ENCODE measurements at regions not wholly inside any gene's neighbourhood (a gene's known extent, or its start where the extent isn't known, plus 50 kb on each side); places are given as distances from the start of the nearest gene placed in this dataset.
"Not testable (repeated sequence)": the region's sequence is repeated elsewhere in the genome, so short reads cannot be mapped to it uniquely, and the experiment has no call there.

DNA sequence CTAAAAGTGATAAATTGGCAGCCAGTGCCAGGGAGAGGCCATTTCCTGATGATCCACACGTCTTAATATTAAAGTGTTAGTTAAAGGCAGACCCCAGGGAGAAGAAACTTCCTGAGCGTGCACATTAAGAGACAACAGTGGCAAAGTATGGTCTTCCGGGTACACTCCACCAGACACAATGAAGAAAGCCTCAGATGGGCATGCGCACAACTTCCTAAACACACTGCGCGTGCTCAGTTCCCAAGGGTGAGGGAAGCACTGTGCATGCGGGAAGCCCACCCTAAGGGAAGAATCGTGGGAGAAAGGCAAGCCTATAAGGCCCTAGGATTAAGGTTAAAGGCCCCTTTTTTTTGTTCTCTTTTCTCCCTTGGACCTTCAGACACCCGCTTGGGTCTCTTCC, 140.7 kb upstream of the CDKN3 start:
- Histone ChIP-seq H2AK5ac (ENCODE audit: low read length) (no peak overlapping the region), H3K23ac (ENCODE audit: low read length) (no peak overlapping the region), H4K8ac (ENCODE audit: low read depth, low read length) (no peak overlapping the region), H3K4me2 (ENCODE audit: low read length) (no peak overlapping the region), H3K79me1 (ENCODE audit: low read length) (no peaks in the 10 kb centered on the region), H2BK15ac (replicated peaks; ENCODE audit: low read depth) (no peak overlapping the region), H3K56ac (ENCODE audit: low read length) (no peak overlapping the region), H3K79me2 (ENCODE audit: control insufficient read depth, insufficient read depth, low read length) (no peaks in the 10 kb centered on the region), H3K4me3 (ENCODE audit: low read length) (no peak overlapping the region), H3K36me3 (ENCODE audit: control insufficient read depth, insufficient read depth, low read length) (no peaks in the 10 kb centered on the region), H3K4ac (ENCODE audit: low read depth, low read length) (no peak overlapping the region), H2BK5ac (ENCODE audit: low read length) (no peak overlapping the region), H3K18ac (ENCODE audit: low read length) (peak overlapping the region; percentile 31), H2BK120ac (ENCODE audit: low read depth, low read length) (no peak overlapping the region), H3K27me3 (ENCODE audit: insufficient read depth, low read length, poor library complexity) (no peaks in the 10 kb centered on the region), H3K9ac (ENCODE audit: low read length) (no peak overlapping the region), H4K5ac (ENCODE audit: low read length) (no peak overlapping the region), H3K27ac (ENCODE audit: low read depth, low read length) (no peak overlapping the region), H3K4me1 (ENCODE audit: control insufficient read depth, low read depth, low read length) (peaks cover 5% of the 10 kb centered on the region)
- WGBS (ENCODE audit: extremely low coverage, insufficient coverage, low lambda C conversion rate) = no CpG with 5 or more reads among the region's 9 CpGs
- no peak for DNase-seq

DNA sequence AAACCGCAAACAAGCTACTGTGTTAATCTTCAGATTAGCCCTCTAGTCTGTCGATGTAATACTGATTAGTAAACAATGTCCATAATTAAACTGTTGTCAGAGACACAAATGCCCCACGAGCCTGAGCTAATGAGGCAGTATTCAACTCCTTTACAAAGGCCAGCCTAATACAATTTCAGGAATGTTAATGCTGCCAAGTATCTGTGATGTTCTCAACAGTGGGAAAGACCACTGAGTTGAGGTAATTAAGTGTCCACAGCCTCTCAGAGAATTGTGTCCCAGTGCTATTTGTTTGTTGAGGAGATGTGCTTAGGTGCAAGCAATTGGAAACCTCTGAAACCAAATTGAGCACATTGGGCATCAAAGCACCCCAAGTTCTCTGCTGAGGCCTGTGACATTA, 139.4 kb upstream of the CDKN3 start:
- Histone ChIP-seq H4K5ac (ENCODE audit: low read length) (no peak overlapping the region), H2BK120ac (ENCODE audit: low read depth, low read length) (no peak overlapping the region), H3K79me2 (ENCODE audit: control insufficient read depth, insufficient read depth, low read length) (no peaks in the 10 kb centered on the region), H2BK15ac (replicated peaks; ENCODE audit: low read depth) (no peak overlapping the region), H3K27ac (ENCODE audit: low read depth, low read length) (peak overlapping the region; percentile 15), H3K9ac (ENCODE audit: low read length) (no peak overlapping the region), H3K56ac (ENCODE audit: low read length) (no peak overlapping the region), H2AK5ac (ENCODE audit: low read length) (no peak overlapping the region), H3K18ac (ENCODE audit: low read length) (peak overlapping the region; percentile 25), H4K8ac (ENCODE audit: low read depth, low read length) (no peak overlapping the region), H3K79me1 (ENCODE audit: low read length) (no peaks in the 10 kb centered on the region), H2BK5ac (ENCODE audit: low read length) (no peak overlapping the region), H3K4me3 (ENCODE audit: low read length) (no peak overlapping the region), H3K4me2 (ENCODE audit: low read length) (no peak overlapping the region), H3K23ac (ENCODE audit: low read length) (no peak overlapping the region), H3K27me3 (ENCODE audit: insufficient read depth, low read length, poor library complexity) (no peaks in the 10 kb centered on the region), H3K4me1 (ENCODE audit: control insufficient read depth, low read depth, low read length) (peaks cover 4% of the 10 kb centered on the region), H3K36me3 (ENCODE audit: control insufficient read depth, insufficient read depth, low read length) (no peaks in the 10 kb centered on the region), H3K4ac (ENCODE audit: low read depth, low read length) (no peak overlapping the region)
- peak; percentile 97 for DNase-seq
- WGBS (ENCODE audit: extremely low coverage, insufficient coverage, low lambda C conversion rate) = no CpG with 5 or more reads among the region's 3 CpGs

DNA sequence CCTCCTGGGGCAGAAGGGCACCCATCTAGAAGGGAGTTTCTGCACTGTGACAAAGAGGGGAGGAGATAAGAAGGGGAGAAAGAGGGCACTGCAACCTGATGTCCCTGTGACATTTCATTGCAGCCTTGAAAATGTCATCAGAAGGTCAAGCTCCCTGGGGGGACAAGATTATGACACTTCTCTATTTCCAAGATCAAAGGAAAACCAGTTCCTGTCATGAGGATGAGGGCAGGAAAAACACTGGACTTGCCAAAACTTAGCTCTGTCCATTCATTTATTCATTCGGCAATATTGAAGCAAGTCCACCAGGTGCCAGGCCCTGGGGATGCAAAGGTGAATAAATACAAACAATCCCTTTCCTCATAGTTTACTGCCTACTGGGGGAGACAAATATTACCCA, 138.4 kb upstream of the CDKN3 start:
- no peak overlapping the region for H4K5ac ChIP-seq (ENCODE audit: low read length)
- no peak overlapping the region for H3K4me3 ChIP-seq (ENCODE audit: low read length)
- no peaks in the 10 kb centered on the region for H3K36me3 ChIP-seq (ENCODE audit: control insufficient read depth, insufficient read depth, low read length)
- no peak overlapping the region for H3K9ac ChIP-seq (ENCODE audit: low read length)
- H2AK5ac ChIP-seq (ENCODE audit: low read length) = no peak overlapping the region
- peak; percentile 26 for DNase-seq
- no peak overlapping the region for H2BK120ac ChIP-seq (ENCODE audit: low read depth, low read length)
- H2BK15ac ChIP-seq (replicated peaks; ENCODE audit: low read depth) = no peak overlapping the region
- WGBS (ENCODE audit: extremely low coverage, insufficient coverage, low lambda C conversion rate) = no CpG with 5 or more reads among the region's 1 CpG
- H3K23ac ChIP-seq (ENCODE audit: low read length) = no peak overlapping the region
- peaks cover 4% of the 10 kb centered on the region for H3K4me1 ChIP-seq (ENCODE audit: control insufficient read depth, low read depth, low read length)
- H3K56ac ChIP-seq (ENCODE audit: low read length) = no peak overlapping the region
- no peak overlapping the region for H3K4ac ChIP-seq (ENCODE audit: low read depth, low read length)
- no peaks in the 10 kb centered on the region for H3K79me2 ChIP-seq (ENCODE audit: control insufficient read depth, insufficient read depth, low read length)
- H3K4me2 ChIP-seq (ENCODE audit: low read length) = no peak overlapping the region
- no peak overlapping the region for H2BK5ac ChIP-seq (ENCODE audit: low read length)
- H3K79me1 ChIP-seq (ENCODE audit: low read length) = no peaks in the 10 kb centered on the region
- H4K8ac ChIP-seq (ENCODE audit: low read depth, low read length) = no peak overlapping the region
- H3K18ac ChIP-seq (ENCODE audit: low read length) = peak overlapping the region; percentile 5
- H3K27ac ChIP-seq (ENCODE audit: low read depth, low read length) = no peak overlapping the region
- H3K27me3 ChIP-seq (ENCODE audit: insufficient read depth, low read length, poor library complexity) = no peaks in the 10 kb centered on the region

DNA sequence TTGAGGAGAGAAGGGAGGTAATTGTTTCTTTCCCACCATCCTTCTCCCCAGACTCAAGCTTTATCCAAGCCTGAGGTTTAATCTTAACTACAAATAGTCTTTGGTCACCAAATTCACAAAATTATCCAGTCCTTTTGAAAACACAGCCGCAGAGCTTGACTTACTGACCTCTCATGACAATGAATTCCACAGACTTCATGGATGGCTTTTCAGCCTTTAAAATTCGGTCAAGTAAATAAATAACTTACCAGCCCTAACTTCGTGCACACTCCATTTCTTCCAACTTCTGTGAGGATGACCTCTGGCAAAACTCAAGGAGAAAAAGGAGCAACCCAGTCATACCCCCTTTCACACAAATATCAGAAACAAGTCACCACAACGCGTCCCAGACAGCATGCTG, 137.0 kb upstream of the CDKN3 start:
- no CpG with 5 or more reads among the region's 5 CpGs for WGBS (ENCODE audit: extremely low coverage, insufficient coverage, low lambda C conversion rate)
- Histone ChIP-seq H2BK120ac (ENCODE audit: low read depth, low read length) (no peak overlapping the region), H3K4ac (ENCODE audit: low read depth, low read length) (no peak overlapping the region), H2BK5ac (ENCODE audit: low read length) (no peak overlapping the region), H3K79me1 (ENCODE audit: low read length) (no peaks in the 10 kb centered on the region), H2BK15ac (replicated peaks; ENCODE audit: low read depth) (no peak overlapping the region), H3K36me3 (ENCODE audit: control insufficient read depth, insufficient read depth, low read length) (no peaks in the 10 kb centered on the region), H4K8ac (ENCODE audit: low read depth, low read length) (no peak overlapping the region), H3K27me3 (ENCODE audit: insufficient read depth, low read length, poor library complexity) (no peaks in the 10 kb centered on the region), H2AK5ac (ENCODE audit: low read length) (no peak overlapping the region), H4K5ac (ENCODE audit: low read length) (no peak overlapping the region), H3K9ac (ENCODE audit: low read length) (no peak overlapping the region), H3K4me1 (ENCODE audit: control insufficient read depth, low read depth, low read length) (peaks cover 4% of the 10 kb centered on the region), H3K27ac (ENCODE audit: low read depth, low read length) (no peak overlapping the region), H3K4me2 (ENCODE audit: low read length) (no peak overlapping the region), H3K56ac (ENCODE audit: low read length) (no peak overlapping the region), H3K18ac (ENCODE audit: low read length) (no peak overlapping the region), H3K23ac (ENCODE audit: low read length) (no peak overlapping the region), H3K4me3 (ENCODE audit: low read length) (no peak overlapping the region), H3K79me2 (ENCODE audit: control insufficient read depth, insufficient read depth, low read length) (no peaks in the 10 kb centered on the region)
- no peak for DNase-seq

DNA sequence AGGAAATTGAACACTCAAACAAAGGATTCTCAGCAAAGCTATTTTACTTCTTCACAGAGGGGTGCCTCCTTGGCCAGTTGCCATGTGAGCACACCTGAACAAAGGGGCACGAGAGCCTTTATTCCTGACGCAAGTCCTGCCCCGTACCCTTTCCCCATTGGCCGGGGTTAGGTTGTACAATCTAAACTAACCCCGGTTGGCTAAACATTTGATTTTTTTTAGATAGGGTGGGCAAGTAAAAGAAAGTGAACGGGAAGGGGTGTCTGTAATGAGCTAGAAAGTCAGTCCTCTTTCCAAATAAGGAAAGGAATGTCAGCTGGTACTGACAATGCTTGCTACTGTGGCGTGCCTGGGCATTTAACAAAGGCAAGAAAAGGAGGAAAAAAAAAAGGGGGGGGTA, 135.5 kb upstream of the CDKN3 start:
- H3K27ac ChIP-seq (ENCODE audit: low read depth, low read length) = no peak overlapping the region
- H4K8ac ChIP-seq (ENCODE audit: low read depth, low read length) = no peak overlapping the region
- peaks cover 4% of the 10 kb centered on the region for H3K4me1 ChIP-seq (ENCODE audit: control insufficient read depth, low read depth, low read length)
- H3K56ac ChIP-seq (ENCODE audit: low read length) = no peak overlapping the region
- peak overlapping the region; percentile 59 for H3K4ac ChIP-seq (ENCODE audit: low read depth, low read length)
- no CpG with 5 or more reads among the region's 7 CpGs for WGBS (ENCODE audit: extremely low coverage, insufficient coverage, low lambda C conversion rate)
- no peak overlapping the region for H3K4me2 ChIP-seq (ENCODE audit: low read length)
- no peak overlapping the region for H2BK5ac ChIP-seq (ENCODE audit: low read length)
- H3K27me3 ChIP-seq (ENCODE audit: insufficient read depth, low read length, poor library complexity) = no peaks in the 10 kb centered on the region
- H3K23ac ChIP-seq (ENCODE audit: low read length) = no peak overlapping the region
- H2BK120ac ChIP-seq (ENCODE audit: low read depth, low read length) = no peak overlapping the region
- H2BK15ac ChIP-seq (replicated peaks; ENCODE audit: low read depth) = no peak overlapping the region
- no peak overlapping the region for H4K5ac ChIP-seq (ENCODE audit: low read length)
- H3K18ac ChIP-seq (ENCODE audit: low read length) = peak overlapping the region; percentile 54
- no peak overlapping the region for H2AK5ac ChIP-seq (ENCODE audit: low read length)
- no peaks in the 10 kb centered on the region for H3K36me3 ChIP-seq (ENCODE audit: control insufficient read depth, insufficient read depth, low read length)
- H3K79me1 ChIP-seq (ENCODE audit: low read length) = no peaks in the 10 kb centered on the region
- H3K79me2 ChIP-seq (ENCODE audit: control insufficient read depth, insufficient read depth, low read length) = no peaks in the 10 kb centered on the region
- peak; percentile 65 for DNase-seq
- H3K9ac ChIP-seq (ENCODE audit: low read length) = no peak overlapping the region
- no peak overlapping the region for H3K4me3 ChIP-seq (ENCODE audit: low read length)

DNA sequence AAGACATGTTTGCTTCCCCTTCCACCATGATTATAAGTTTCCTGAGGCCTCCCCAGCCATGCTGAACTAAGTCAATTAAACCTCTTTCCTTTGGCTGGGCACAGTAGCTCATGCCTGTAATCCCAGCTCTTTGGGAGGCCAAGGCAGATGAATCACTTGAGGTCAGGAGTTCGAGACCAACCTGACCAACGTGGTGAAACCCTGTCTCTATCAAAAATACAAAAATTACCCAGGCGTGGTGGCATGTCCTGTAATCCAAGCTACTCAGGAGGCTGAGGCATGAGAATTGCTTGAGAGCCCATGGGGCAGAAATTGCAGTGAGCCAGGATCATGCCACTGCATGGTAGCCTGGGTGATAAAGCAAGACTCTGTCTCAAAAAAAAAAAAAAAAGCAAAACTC, 130.2 kb upstream of the CDKN3 start:
- not testable (repeated sequence) for H3K79me2 ChIP-seq (ENCODE audit: control insufficient read depth, insufficient read depth, low read length); H3K27ac ChIP-seq (ENCODE audit: low read depth, low read length); H3K27me3 ChIP-seq (ENCODE audit: insufficient read depth, low read length, poor library complexity); H3K18ac ChIP-seq (ENCODE audit: low read length); H3K4me1 ChIP-seq (ENCODE audit: control insufficient read depth, low read depth, low read length); H3K36me3 ChIP-seq (ENCODE audit: control insufficient read depth, insufficient read depth, low read length); H3K9ac ChIP-seq (ENCODE audit: low read length); H2BK120ac ChIP-seq (ENCODE audit: low read depth, low read length); H3K4me2 ChIP-seq (ENCODE audit: low read length); H3K79me1 ChIP-seq (ENCODE audit: low read length); H3K23ac ChIP-seq (ENCODE audit: low read length); H3K56ac ChIP-seq (ENCODE audit: low read length); H2BK5ac ChIP-seq (ENCODE audit: low read length); H2BK15ac ChIP-seq (replicated peaks; ENCODE audit: low read depth); H3K4me3 ChIP-seq (ENCODE audit: low read length); H2AK5ac ChIP-seq (ENCODE audit: low read length); H3K4ac ChIP-seq (ENCODE audit: low read depth, low read length); DNase-seq; H4K5ac ChIP-seq (ENCODE audit: low read length); H4K8ac ChIP-seq (ENCODE audit: low read depth, low read length)
- no CpG with 5 or more reads among the region's 3 CpGs for WGBS (ENCODE audit: extremely low coverage, insufficient coverage, low lambda C conversion rate)
